ENCODE measurements at regions not wholly inside any gene's neighbourhood (a gene's known extent, or its start where the extent isn't known, plus 50 kb on each side); places are given as distances from the start of the nearest gene placed in this dataset.

- no peak for DNase-seq
Observed at GRCh38 chr12:125272383-125272933, 207.2 kb downstream of the AACS start.

GRCh38 chr12:125276567-125276966, 211.3 kb downstream of the AACS start:
- DNase-seq, result no peak

- no peak for DNase-seq
Observed at GRCh38 chr12:125280482-125281377, 215.5 kb downstream of the AACS start.

- no peak for DNase-seq
Observed at GRCh38 chr12:125282921-125283320, 217.7 kb downstream of the AACS start.

GRCh38 chr12:125283521-125283920, 218.3 kb downstream of the AACS start:
- no peak for DNase-seq

- no peak for DNase-seq
Observed at GRCh38 chr12:125284087-125284486, 218.9 kb downstream of the AACS start.

GRCh38 chr12:125284945-125285685, 219.9 kb downstream of the AACS start:
- no peak for DNase-seq

GRCh38 chr12:125286005-125286727, 220.9 kb downstream of the AACS start:
- no peak for DNase-seq

- DNase-seq, result no peak
Observed at GRCh38 chr12:125287155-125287847, 222.1 kb downstream of the AACS start.

- no peak for DNase-seq
Observed at GRCh38 chr12:125288931-125289928, 224.0 kb downstream of the AACS start.

GRCh38 chr12:125289970-125290369, 224.7 kb downstream of the AACS start:
- DNase-seq, result no peak

GRCh38 chr12:125292700-125293099, 227.5 kb downstream of the AACS start:
- DNase-seq, result no peak

- DNase-seq, result no peak
Observed at GRCh38 chr12:125295550-125295949, 230.3 kb downstream of the AACS start.

GRCh38 chr12:125296701-125297100, 231.5 kb downstream of the AACS start:
- no peak for DNase-seq

- no peak for DNase-seq
Observed at GRCh38 chr12:125299840-125300239, 234.6 kb downstream of the AACS start.

- DNase-seq, result no peak
Observed at GRCh38 chr12:125300249-125300648, 235.0 kb downstream of the AACS start.

- no peak for DNase-seq
Observed at GRCh38 chr12:125303337-125303736, 238.1 kb downstream of the AACS start.

GRCh38 chr12:125304029-125304428, 238.8 kb downstream of the AACS start:
- no peak for DNase-seq

GRCh38 chr12:125305231-125305630, 240.0 kb downstream of the AACS start:
- no peak for DNase-seq

GRCh38 chr12:125310461-125310860, 245.2 kb downstream of the AACS start:
- no peak for DNase-seq

GRCh38 chr12:125311050-125311449, 245.8 kb downstream of the AACS start:
- no peak for DNase-seq

All from activated CD8-positive, alpha-beta memory T cell treated with anti-CD3 and anti-CD28 coated beads, Interleukin-2, amount 50 U/mL, for 48 hours (primary cell).